ENCODE measurements at regions not wholly inside any gene's neighbourhood (a gene's known extent, or its start where the extent isn't known, plus 50 kb on each side); places are given as distances from the start of the nearest gene placed in this dataset.

- no peak overlapping the region for H3K27ac ChIP-seq
- H3K4me1 ChIP-seq = no peaks in the 10 kb centered on the region
- H3K27me3 ChIP-seq = peaks cover 0 to 58% of the 10 kb centered on the region in 2 donors
- intact Hi-C loops (cut with DNase I) = no loop called here
- no peak overlapping the region for H3K4me3 ChIP-seq
- no peak for TF ChIP-seq CTCF (IDR thresholded peaks at IDR 0.05)
- ATAC-seq (no peak), DNase-seq (peak in 2 of 4 donors; percentile 33 to 69)
- H3K36me3 ChIP-seq = no peaks in the 10 kb centered on the region
- no peaks in the 10 kb centered on the region for H3K9me3 ChIP-seq
Measured at GRCh38 chr14:105860615-105861580, 334.5 kb downstream of the TMEM121 start.

GRCh38 chr14:105861985-105862465 is 335.6 kb downstream of the TMEM121 start:
- peak in 2 of 4 donors; percentile 7 to 26 for DNase-seq
- no peaks in the 10 kb centered on the region for H3K9me3 ChIP-seq
- H3K4me3 ChIP-seq = no peak overlapping the region
- H3K27me3 ChIP-seq = peaks cover 0 to 61% of the 10 kb centered on the region in 2 donors
- no peaks in the 10 kb centered on the region for H3K4me1 ChIP-seq
- no peak for TF ChIP-seq CTCF (IDR thresholded peaks at IDR 0.05)
- H3K27ac ChIP-seq = no peak overlapping the region
- no peaks in the 10 kb centered on the region for H3K36me3 ChIP-seq
- intact Hi-C loops (cut with DNase I) = no loop called here
- ATAC-seq = no peak

- Histone ChIP-seq H3K9me3 (no peaks in the 10 kb centered on the region), H3K4me1 (no peaks in the 10 kb centered on the region), H3K27me3 (peaks cover 0 to 61% of the 10 kb centered on the region in 2 donors), H3K36me3 (no peaks in the 10 kb centered on the region), H3K4me3 (no peak overlapping the region), H3K27ac (no peak overlapping the region)
- ATAC-seq = no peak
- peak in 2 of 4 donors; percentile 22 to 44 for DNase-seq
- no peak for TF ChIP-seq CTCF (IDR thresholded peaks at IDR 0.05)
- intact Hi-C loops (cut with DNase I) = no loop called here
Measured at GRCh38 chr14:105862581-105863239, 336.3 kb downstream of the TMEM121 start.

GRCh38 chr14:105863296-105864108 is 337.1 kb downstream of the TMEM121 start:
- H3K27ac ChIP-seq = no peak overlapping the region
- peaks cover 0 to 61% of the 10 kb centered on the region in 2 donors for H3K27me3 ChIP-seq
- no peak for TF ChIP-seq CTCF (IDR thresholded peaks at IDR 0.05)
- DNase-seq (peak in 2 of 4 donors; percentile 27 to 53), ATAC-seq (no peak)
- H3K4me1 ChIP-seq = no peaks in the 10 kb centered on the region
- no peaks in the 10 kb centered on the region for H3K9me3 ChIP-seq
- H3K4me3 ChIP-seq = no peak overlapping the region
- no peaks in the 10 kb centered on the region for H3K36me3 ChIP-seq
- intact Hi-C loops (cut with DNase I) = no loop called here

Measured in left lung (tissue), 4 donors.